ENCODE measurements at regions not wholly inside any gene's neighbourhood (a gene's known extent, or its start where the extent isn't known, plus 50 kb on each side); places are given as distances from the start of the nearest gene placed in this dataset.

- no peak for ATAC-seq
- Histone ChIP-seq H3K27ac (ENCODE audit: low read depth, low read length) (no peak overlapping the region), H3K4me2 (ENCODE audit: low read length) (no peak overlapping the region), H3K9ac (ENCODE audit: low read length) (no peak overlapping the region), H3K27me3 (ENCODE audit: insufficient read depth, low read length) (no peaks in the 10 kb centered on the region), H3K79me2 (ENCODE audit: insufficient read depth, low read length) (no peaks in the 10 kb centered on the region), H3K9me3 (ENCODE audit: control insufficient read depth in 1 of 2, insufficient read depth in 1 of 2, low read depth in 1 of 2, low read length in 2 of 2) (no peaks in the 10 kb centered on the region), H4K20me1 (ENCODE audit: insufficient read depth) (no peaks in the 10 kb centered on the region), H3K36me3 (ENCODE audit: control insufficient read depth in 1 of 2, insufficient read depth in 2 of 2, low read length in 2 of 2) (no peaks in the 10 kb centered on the region), H3K4me1 (ENCODE audit: control insufficient read depth in 1 of 2, insufficient read depth in 2 of 2, low read length in 2 of 2) (peaks cover 0 to 9% of the 10 kb centered on the region in 2 experiments; a peak in 2 of 4 replicates), H3K4me3 (replicated peaks in 1 of 2; ENCODE audit: low read depth in 1 of 2, low read length in 2 of 2) (no peak overlapping the region), H2AFZ (ENCODE audit: low read depth, low read length, poor library complexity, severe bottlenecking) (no peak overlapping the region), H3K9me2 (ENCODE audit: insufficient read depth) (no peaks in the 10 kb centered on the region)
- ChIA-PET RAD21 (ENCODE audit: low non-redundant PET in 1 of 2, low total read pairs in 2 of 2, uncharacterized antibody in 2 of 2, unreplicated experiment in 2 of 2) (no interaction called here), CTCF (no interaction called here), POLR2A (no interaction called here)
- no peak for DNase-seq (ENCODE audit: low read depth, low spot score)
- intact Hi-C loops (cut with micrococcal nuclease) = no loop called here
- BruUV-seq (replicated peaks) = no TSS peak
- TF ChIP-seq ZNF274 (IDR thresholded peaks at IDR 0.05; ENCODE audit: low read depth, low read length) (no peak), CEBPB (IDR thresholded peaks at IDR 0.05; ENCODE audit: low read depth) (peak; percentile 44; the same call in 1 of the 2 replicates), TCF7L2 (IDR thresholded peaks at IDR 0.05; ENCODE audit: borderline replicate concordance, extremely low read depth, insufficient read depth, insufficient read length) (no peak), FOSL1 (IDR thresholded peaks at IDR 0.05; ENCODE audit: low read depth) (peak; percentile 69), EZH2 (IDR thresholded peaks at IDR 0.05) (no peak), JUND (IDR thresholded peaks at IDR 0.05) (peak; percentile 43; the same call in 1 of the 2 replicates), SIN3A (IDR thresholded peaks at IDR 0.05; ENCODE audit: low read depth) (no peak), POLR2A (IDR thresholded peaks at IDR 0.05; ENCODE audit: borderline replicate concordance, extremely low read depth, insufficient read depth, insufficient read length) (no peak), CTCF (IDR thresholded peaks at IDR 0.05 in 2 of 3, conservative IDR thresholded peaks at IDR 0.05 in 1 of 3; ENCODE audit: borderline replicate concordance in 1 of 3, insufficient read depth in 1 of 3, low read depth in 2 of 3, low read length in 2 of 3) (no peak), ELF1 (IDR thresholded peaks at IDR 0.05; ENCODE audit: borderline replicate concordance, low read depth) (no peak), EGR1 (IDR thresholded peaks at IDR 0.05; ENCODE audit: low read depth) (no peak), RAD21 (IDR thresholded peaks at IDR 0.05; ENCODE audit: low read depth) (no peak), SP1 (IDR thresholded peaks at IDR 0.05; ENCODE audit: low read depth) (no peak), POLR2AphosphoS5 (IDR thresholded peaks at IDR 0.05; ENCODE audit: low read depth, low read length) (no peak), ZFX (IDR thresholded peaks at IDR 0.05) (no peak), EZH2phosphoT487 (IDR thresholded peaks at IDR 0.05; ENCODE audit: borderline replicate concordance) (no peak), CBX3 (IDR thresholded peaks at IDR 0.05; ENCODE audit: low read depth) (0 out of 2 replicates have a peak, but pooled peaks have one; percentile 19), YY1 (IDR thresholded peaks at IDR 0.05; ENCODE audit: extremely low read depth, insufficient replicate concordance, low read depth, low read length) (no peak)
- TF ChIP-seq, protein P1, sequence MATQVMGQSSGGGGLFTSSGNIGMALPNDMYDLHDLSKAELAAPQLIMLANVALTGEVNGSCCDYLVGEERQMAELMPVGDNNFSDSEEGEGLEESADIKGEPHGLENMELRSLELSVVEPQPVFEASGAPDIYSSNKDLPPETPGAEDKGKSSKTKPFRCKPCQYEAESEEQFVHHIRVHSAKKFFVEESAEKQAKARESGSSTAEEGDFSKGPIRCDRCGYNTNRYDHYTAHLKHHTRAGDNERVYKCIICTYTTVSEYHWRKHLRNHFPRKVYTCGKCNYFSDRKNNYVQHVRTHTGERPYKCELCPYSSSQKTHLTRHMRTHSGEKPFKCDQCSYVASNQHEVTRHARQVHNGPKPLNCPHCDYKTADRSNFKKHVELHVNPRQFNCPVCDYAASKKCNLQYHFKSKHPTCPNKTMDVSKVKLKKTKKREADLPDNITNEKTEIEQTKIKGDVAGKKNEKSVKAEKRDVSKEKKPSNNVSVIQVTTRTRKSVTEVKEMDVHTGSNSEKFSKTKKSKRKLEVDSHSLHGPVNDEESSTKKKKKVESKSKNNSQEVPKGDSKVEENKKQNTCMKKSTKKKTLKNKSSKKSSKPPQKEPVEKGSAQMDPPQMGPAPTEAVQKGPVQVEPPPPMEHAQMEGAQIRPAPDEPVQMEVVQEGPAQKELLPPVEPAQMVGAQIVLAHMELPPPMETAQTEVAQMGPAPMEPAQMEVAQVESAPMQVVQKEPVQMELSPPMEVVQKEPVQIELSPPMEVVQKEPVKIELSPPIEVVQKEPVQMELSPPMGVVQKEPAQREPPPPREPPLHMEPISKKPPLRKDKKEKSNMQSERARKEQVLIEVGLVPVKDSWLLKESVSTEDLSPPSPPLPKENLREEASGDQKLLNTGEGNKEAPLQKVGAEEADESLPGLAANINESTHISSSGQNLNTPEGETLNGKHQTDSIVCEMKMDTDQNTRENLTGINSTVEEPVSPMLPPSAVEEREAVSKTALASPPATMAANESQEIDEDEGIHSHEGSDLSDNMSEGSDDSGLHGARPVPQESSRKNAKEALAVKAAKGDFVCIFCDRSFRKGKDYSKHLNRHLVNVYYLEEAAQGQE (IDR thresholded peaks at IDR 0.05; ENCODE audit: low read depth) = no peak
- TF ChIP-seq, protein P2, sequence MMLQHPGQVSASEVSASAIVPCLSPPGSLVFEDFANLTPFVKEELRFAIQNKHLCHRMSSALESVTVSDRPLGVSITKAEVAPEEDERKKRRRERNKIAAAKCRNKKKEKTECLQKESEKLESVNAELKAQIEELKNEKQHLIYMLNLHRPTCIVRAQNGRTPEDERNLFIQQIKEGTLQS (IDR thresholded peaks at IDR 0.05) = peak; percentile 51
- TF ChIP-seq, protein P3, sequence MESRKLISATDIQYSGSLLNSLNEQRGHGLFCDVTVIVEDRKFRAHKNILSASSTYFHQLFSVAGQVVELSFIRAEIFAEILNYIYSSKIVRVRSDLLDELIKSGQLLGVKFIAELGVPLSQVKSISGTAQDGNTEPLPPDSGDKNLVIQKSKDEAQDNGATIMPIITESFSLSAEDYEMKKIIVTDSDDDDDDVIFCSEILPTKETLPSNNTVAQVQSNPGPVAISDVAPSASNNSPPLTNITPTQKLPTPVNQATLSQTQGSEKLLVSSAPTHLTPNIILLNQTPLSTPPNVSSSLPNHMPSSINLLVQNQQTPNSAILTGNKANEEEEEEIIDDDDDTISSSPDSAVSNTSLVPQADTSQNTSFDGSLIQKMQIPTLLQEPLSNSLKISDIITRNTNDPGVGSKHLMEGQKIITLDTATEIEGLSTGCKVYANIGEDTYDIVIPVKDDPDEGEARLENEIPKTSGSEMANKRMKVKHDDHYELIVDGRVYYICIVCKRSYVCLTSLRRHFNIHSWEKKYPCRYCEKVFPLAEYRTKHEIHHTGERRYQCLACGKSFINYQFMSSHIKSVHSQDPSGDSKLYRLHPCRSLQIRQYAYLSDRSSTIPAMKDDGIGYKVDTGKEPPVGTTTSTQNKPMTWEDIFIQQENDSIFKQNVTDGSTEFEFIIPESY (IDR thresholded peaks at IDR 0.05; ENCODE audit: extremely low read depth, insufficient replicate concordance, low read length) = no peak
Measured at GRCh38 chr4:152176627-152177214, 359.2 kb downstream of the FBXW7 start.
